Activated CD8-positive, alpha-beta T cell treated with anti-CD3 and anti-CD28 coated beads for 36 hours (primary cell): ENCODE measurements at regions not wholly inside any gene's neighbourhood (a gene's known extent, or its start where the extent isn't known, plus 50 kb on each side); places are given as distances from the start of the nearest gene placed in this dataset.
A peak's percentile ranks its signal among the peaks of the same experiment; 100 is the strongest.

ENCODE experiments used
- ATAC-seq: fragments of 200-7000 bp; cut with Tn5 transposase; one replicate; pipeline ENCODE4 v1.10.0; 2021; ENCODE audit warnings: mild to moderate bottlenecking, moderate library complexity
- CTCF ChIA-PET: fragments of 350-600 bp; sonication (Branson Sonifier 250); formaldehyde crosslinking; loops from one replicate; lab custom pipeline; 2021; ENCODE audit warnings: antibody characterized with exemption; lab: Charles Lee
- POLR2A ChIA-PET: fragments of 350-600 bp; sonication (Branson Sonifier 250); formaldehyde crosslinking; loops from one replicate; lab custom pipeline; 2021; ENCODE audit warnings: antibody characterized with exemption; lab: Charles Lee
- DNase-seq: peaks from one replicate; pipeline ENCODE4 v3.0.0-alpha.2; 2020
- H3K27ac Mint-ChIP-seq: one replicate; pipeline ENCODE4 v1.8.0; 2021; ENCODE audit warnings: mild to moderate bottlenecking, mixed read lengths
- H3K27me3 Mint-ChIP-seq: one replicate; pipeline ENCODE4 v1.8.0; 2021; ENCODE audit warnings: mixed read lengths
- H3K36me3 Mint-ChIP-seq: one replicate; pipeline ENCODE4 v1.8.0; 2021; ENCODE audit warnings: low read depth, mixed read lengths
- H3K4me1 Mint-ChIP-seq: one replicate; pipeline ENCODE4 v1.8.0; 2021; ENCODE audit warnings: low read depth, mixed read lengths
- H3K4me3 Mint-ChIP-seq: one replicate; pipeline ENCODE4 v1.8.0; 2021; ENCODE audit warnings: mild to moderate bottlenecking, moderate library complexity, mixed read lengths
- H3K9me3 Mint-ChIP-seq: one replicate; pipeline ENCODE4 v1.8.0; 2021; ENCODE audit warnings: mixed read lengths
- intact Hi-C: fragments of 100-400 bp; cut with micrococcal nuclease; formaldehyde crosslinking; loops from one replicate; pipeline ENCODE4 v1.10.0; 2022
- TF ChIP-seq, protein P1 (sequence below): fragments of 200-600 bp; IDR thresholded peaks from one replicate; pipeline ENCODE4 v1.8.0; 2022; ENCODE audit warnings: antibody characterized with exemption, mild to moderate bottlenecking

DNA sequence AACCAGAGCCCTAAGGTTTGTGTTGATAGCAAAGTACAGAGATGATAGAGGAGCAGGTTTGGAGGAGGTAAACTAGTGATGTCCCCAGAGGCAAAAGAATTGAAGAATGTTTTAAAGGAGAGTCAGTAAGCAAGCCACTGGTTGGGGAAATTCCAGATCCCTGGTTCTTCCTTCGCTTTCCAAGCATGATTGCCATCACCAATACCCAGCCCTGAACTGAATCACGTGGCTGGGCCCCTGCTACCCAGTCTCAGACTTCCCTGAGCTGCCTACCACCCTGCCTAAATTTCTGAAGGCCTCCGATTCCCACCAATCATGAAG is 95.3 kb upstream of the FOXN2 start:
- ATAC-seq (no peak), DNase-seq (no peak)
- CTCF ChIA-PET = no interaction called here
- no peak overlapping the region for H3K27ac Mint-ChIP-seq
- no peak overlapping the region for H3K4me3 Mint-ChIP-seq
- peaks cover 4% of the 10 kb centered on the region for H3K4me1 Mint-ChIP-seq
- intact Hi-C loops = no loop called here
- TF ChIP-seq, protein P1, sequence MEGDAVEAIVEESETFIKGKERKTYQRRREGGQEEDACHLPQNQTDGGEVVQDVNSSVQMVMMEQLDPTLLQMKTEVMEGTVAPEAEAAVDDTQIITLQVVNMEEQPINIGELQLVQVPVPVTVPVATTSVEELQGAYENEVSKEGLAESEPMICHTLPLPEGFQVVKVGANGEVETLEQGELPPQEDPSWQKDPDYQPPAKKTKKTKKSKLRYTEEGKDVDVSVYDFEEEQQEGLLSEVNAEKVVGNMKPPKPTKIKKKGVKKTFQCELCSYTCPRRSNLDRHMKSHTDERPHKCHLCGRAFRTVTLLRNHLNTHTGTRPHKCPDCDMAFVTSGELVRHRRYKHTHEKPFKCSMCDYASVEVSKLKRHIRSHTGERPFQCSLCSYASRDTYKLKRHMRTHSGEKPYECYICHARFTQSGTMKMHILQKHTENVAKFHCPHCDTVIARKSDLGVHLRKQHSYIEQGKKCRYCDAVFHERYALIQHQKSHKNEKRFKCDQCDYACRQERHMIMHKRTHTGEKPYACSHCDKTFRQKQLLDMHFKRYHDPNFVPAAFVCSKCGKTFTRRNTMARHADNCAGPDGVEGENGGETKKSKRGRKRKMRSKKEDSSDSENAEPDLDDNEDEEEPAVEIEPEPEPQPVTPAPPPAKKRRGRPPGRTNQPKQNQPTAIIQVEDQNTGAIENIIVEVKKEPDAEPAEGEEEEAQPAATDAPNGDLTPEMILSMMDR = no peak
- no peaks in the 10 kb centered on the region for H3K27me3 Mint-ChIP-seq
- H3K36me3 Mint-ChIP-seq = no peaks in the 10 kb centered on the region
- no peaks in the 10 kb centered on the region for H3K9me3 Mint-ChIP-seq
- POLR2A ChIA-PET = no interaction called here

GRCh38 chr2:48219555-48220436 is 94.7 kb upstream of the FOXN2 start:
- Mint-ChIP-seq H3K36me3 (no peaks in the 10 kb centered on the region), H3K9me3 (no peaks in the 10 kb centered on the region), H3K27me3 (no peaks in the 10 kb centered on the region), H3K4me3 (no peak overlapping the region), H3K27ac (no peak overlapping the region), H3K4me1 (peaks cover 4% of the 10 kb centered on the region)
- ChIA-PET CTCF (interaction anchor here (1.2 kb wide), 1 partner anchor 43 kb away, joined by 3 read pairs; no protein-coding TSS in a partner anchor), POLR2A (interaction anchor here (0.5 kb wide), 1 partner anchor 147 kb away, joined by 3 read pairs; no protein-coding TSS in a partner anchor)
- DNase-seq (no peak), ATAC-seq (no peak)
- TF ChIP-seq, protein P1 = no peak
- intact Hi-C loops = no loop called here

DNA sequence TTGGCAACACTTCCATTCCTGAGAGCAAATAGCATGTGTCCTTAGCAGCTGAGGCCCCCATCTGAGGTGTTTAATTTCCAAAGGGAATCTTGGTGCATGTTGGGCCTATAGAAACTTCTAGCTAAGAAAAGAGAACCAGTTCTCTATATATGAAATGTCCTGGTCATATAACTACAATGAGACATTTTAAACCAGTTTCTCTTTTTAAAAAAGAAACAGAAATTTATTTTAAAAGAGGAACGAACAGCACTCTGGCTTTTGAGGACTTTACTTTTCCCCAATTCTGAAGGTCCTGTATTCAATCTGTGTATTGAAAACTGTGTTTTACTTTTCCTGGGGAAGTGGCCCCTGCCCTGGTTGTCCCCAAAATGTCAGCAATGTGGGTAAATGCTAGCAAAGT is 94.0 kb upstream of the FOXN2 start:
- intact Hi-C loops = no loop called here
- Mint-ChIP-seq H3K4me3 (no peak overlapping the region), H3K27me3 (no peaks in the 10 kb centered on the region), H3K27ac (no peak overlapping the region), H3K4me1 (peaks cover 4% of the 10 kb centered on the region), H3K9me3 (no peaks in the 10 kb centered on the region), H3K36me3 (no peaks in the 10 kb centered on the region)
- POLR2A ChIA-PET = no interaction called here
- ATAC-seq (no peak), DNase-seq (no peak)
- TF ChIP-seq, protein P1 = no peak
- CTCF ChIA-PET = interaction anchor here (1.2 kb wide), 1 partner anchor 44 kb away, joined by 3 read pairs; no protein-coding TSS in a partner anchor

- DNase-seq (no peak), ATAC-seq (peak; percentile 17)
- POLR2A ChIA-PET = no interaction called here
- Mint-ChIP-seq H3K4me3 (no peak overlapping the region), H3K27ac (no peak overlapping the region), H3K36me3 (no peaks in the 10 kb centered on the region), H3K27me3 (no peaks in the 10 kb centered on the region), H3K4me1 (peaks cover 4% of the 10 kb centered on the region), H3K9me3 (no peaks in the 10 kb centered on the region)
- TF ChIP-seq, protein P1 = no peak
- CTCF ChIA-PET = interaction anchor here (0.7 kb wide), 1 partner anchor 39 kb away, joined by 3 read pairs; no protein-coding TSS in a partner anchor
- intact Hi-C loops = no loop called here
Observed at GRCh38 chr2:48221846-48222516, 92.5 kb upstream of the FOXN2 start.
